Psoas muscle (tissue), 7 donors: ENCODE measurements at regions not wholly inside any gene's neighbourhood (a gene's known extent, or its start where the extent isn't known, plus 50 kb on each side); places are given as distances from the start of the nearest gene placed in this dataset.

Source experiments
- ATAC-seq, 4 donors: fragments of 200-7000 bp; cut with Tn5 transposase; one replicate each; pipeline ENCODE4 v1.9.1; 2020; ENCODE audit warnings: moderate library complexity in 3 of 4, mild to moderate bottlenecking in 2 of 4
- DNase-seq, 2 donors: peaks; one replicate each; pipeline ENCODE4 v3.0.0-alpha.2; 2020
- H3K27ac ChIP-seq: fragments of 200-600 bp; one replicate; pipeline ENCODE4 v1.8.0; 2022
- H3K27me3 ChIP-seq, 3 donors: fragments of 200-600 bp in 1 of 3; one replicate each; pipeline versions ENCODE4 v1.6.1 to v1.8.0; 2013 to 2022; ENCODE audit warnings: low read length in 2 of 3, mild to moderate bottlenecking in 2 of 3, moderate library complexity in 1 of 3; ENCODE audit not compliant: insufficient read depth in 3 of 3
- H3K36me3 ChIP-seq, 2 donors: fragments of 200-600 bp in 1 of 2; one replicate each; pipeline versions ENCODE4 v1.6.1 to v1.8.0; 2013 to 2022; ENCODE audit warnings: low read depth in 1 of 2, mild to moderate bottlenecking in 1 of 2, moderate library complexity in 1 of 2; ENCODE audit not compliant: insufficient read depth in 1 of 2
- H3K4me1 ChIP-seq: fragments of 200-600 bp; one replicate; pipeline ENCODE4 v1.8.0; 2022
- H3K4me3 ChIP-seq: fragments of 200-600 bp; one replicate; pipeline ENCODE4 v1.8.0; 2022; ENCODE audit warnings: mild to moderate bottlenecking
- H3K9me3 ChIP-seq: fragments of 200-600 bp; one replicate; pipeline ENCODE4 v1.8.0; 2022
- CTCF ChIP-seq: fragments of 200-600 bp; IDR thresholded peaks from one replicate; pipeline ENCODE4 v1.8.0; 2022; ENCODE audit warnings: antibody characterized with exemption
- WGBS, 3 donors: extraction: QIAGEN DNeasy Blood & Tissue Kit; methylation state at CpG; one replicate each; pipeline versions ENCODE4 v1.1.6 to v1.1.7; 2013; 5-methylcytosine and 5-hydroxymethylcytosine counted together
- intact Hi-C, 2 donors: fragments of 100-400 bp; cut with DNase I; formaldehyde crosslinking; loops; one replicate each; pipeline versions ENCODE4 v1.11.0 to v1.14.2; 2022
- donor health status: healthy with polysubstance abuse.
- donor health status: DM: no; HTN: no; CAD: no; lungs with moderate emphysema.
- donor health status: Bipolar disorder and iron deficiency.
- donor health status: healthy.
- donor health status: DM: yes; HTN: yes; CAD: no.
- donor health status: DM: no; HTN: no; CAD: no.
- donor health status: DM: yes; HTN: yes; CAD: no.

GRCh38 chr2:111691164-111691875 is 192.7 kb downstream of the ANAPC1 start:
- TF ChIP-seq CTCF = no peak
- intact Hi-C loops = no loop called here
- Histone ChIP-seq H3K27ac (no peak overlapping the region), H3K4me1 (peaks cover 6% of the 10 kb centered on the region), H3K4me3 (no peak overlapping the region), H3K9me3 (no peaks in the 10 kb centered on the region), H3K36me3 (no peaks in the 10 kb centered on the region), H3K27me3 (no peaks in the 10 kb centered on the region)
- DNase-seq (no peak), ATAC-seq (no peak)
- 89 to 91% (median 90%) methylated on average over 5 of the region's 5 CpGs for WGBS, 3 donors

GRCh38 chr2:111692311-111692710 is 191.7 kb downstream of the ANAPC1 start:
- Histone ChIP-seq H3K9me3 (no peaks in the 10 kb centered on the region), H3K27me3 (no peaks in the 10 kb centered on the region), H3K4me1 (peaks cover 6% of the 10 kb centered on the region), H3K4me3 (no peak overlapping the region), H3K27ac (no peak overlapping the region), H3K36me3 (no peaks in the 10 kb centered on the region)
- 93 to 98% (median 96%) methylated on average over 2 of the region's 2 CpGs for WGBS, 3 donors
- intact Hi-C loops = no loop called here
- DNase-seq (no peak), ATAC-seq (no peak)
- TF ChIP-seq CTCF = no peak

GRCh38 chr2:111694700-111695101 is 189.3 kb downstream of the ANAPC1 start:
- WGBS, 3 donors = 9 to 26% (median 14%) methylated on average over 3 of the region's 3 CpGs
- no peak for TF ChIP-seq CTCF
- peaks cover 10% of the 10 kb centered on the region for H3K4me1 ChIP-seq
- no peaks in the 10 kb centered on the region for H3K27me3 ChIP-seq
- peak overlapping the region; percentile 8 for H3K27ac ChIP-seq
- no peak overlapping the region for H3K4me3 ChIP-seq
- H3K9me3 ChIP-seq = no peaks in the 10 kb centered on the region
- H3K36me3 ChIP-seq = no peaks in the 10 kb centered on the region
- ATAC-seq (peak in 1 of 4 donors; percentile 17), DNase-seq (peak in 1 of 2 donors; percentile 51)
- intact Hi-C loops = loop anchor here in 1 of 2 donors (5.0 kb wide), 1 partner anchor 72 kb away; no protein-coding TSS in a partner anchor

- Histone ChIP-seq H3K36me3 (no peaks in the 10 kb centered on the region), H3K4me3 (no peak overlapping the region), H3K27me3 (no peaks in the 10 kb centered on the region), H3K9me3 (no peaks in the 10 kb centered on the region), H3K4me1 (peaks cover 12% of the 10 kb centered on the region), H3K27ac (no peak overlapping the region)
- ATAC-seq (peak in 1 of 4 donors; percentile 11), DNase-seq (no peak)
- TF ChIP-seq CTCF = no peak
- WGBS, 3 donors = 63 to 79% (median 67%) methylated on average over 8 of the region's 8 CpGs
- intact Hi-C loops = loop anchor here in 1 of 2 donors (5.0 kb wide), 1 partner anchor 73 kb away; no protein-coding TSS in a partner anchor
Observed at GRCh38 chr2:111695441-111696007, 188.5 kb downstream of the ANAPC1 start.
